CD4-positive, alpha-beta T cell (primary cell): ENCODE measurements at regions not wholly inside any gene's neighbourhood (a gene's known extent, or its start where the extent isn't known, plus 50 kb on each side); places are given as distances from the start of the nearest gene placed in this dataset.

Source experiments
- ATAC-seq: fragments of 200-7000 bp; cut with Tn5 transposase; one replicate; pipeline ENCODE4 v1.10.0; 2022; ENCODE audit warnings: mild to moderate bottlenecking; ENCODE audit not compliant: poor library complexity
- CTCF ChIA-PET: fragments of 350-600 bp; sonication (Branson Sonifier 250); formaldehyde crosslinking; loops from one replicate; lab custom pipeline; 2021; ENCODE audit warnings: antibody characterized with exemption, inconsistent platforms; lab: Charles Lee
- POLR2A ChIA-PET: fragments of 350-600 bp; sonication (Branson Sonifier 250); formaldehyde crosslinking; loops from one replicate; lab custom pipeline; 2021; ENCODE audit warnings: antibody characterized with exemption, inconsistent platforms; lab: Charles Lee
- DNase-seq, 14 experiments: peaks; one replicate each; pipeline ENCODE4 v3.0.0-alpha.2; 2013 to 2020; ENCODE audit warnings: mixed read lengths in 2 of 14
- H3K27ac ChIP-seq, 2 donors: one replicate each; pipeline versions ENCODE4 v1.5.1 to v1.7.0; 2013; ENCODE audit warnings: low read length in 2 of 2, low read depth in 1 of 2, mild to moderate bottlenecking in 1 of 2
- H3K27me3 ChIP-seq, 2 experiments: 1 replicate in 1 of 2; 2 replicates in 1 of 2; pipeline versions ENCODE4 v1.6.1 to v1.7.0; 2013; ENCODE audit warnings: low read length in 2 of 2, control low read depth in 1 of 2, mild to moderate bottlenecking in 1 of 2, moderate library complexity in 1 of 2; ENCODE audit not compliant: insufficient read depth in 2 of 2, control insufficient read depth in 1 of 2
- H3K36me3 ChIP-seq: one replicate; pipeline ENCODE4 v1.6.1; 2013; ENCODE audit warnings: low read length, control low read depth; ENCODE audit not compliant: insufficient read depth
- H3K4me1 ChIP-seq: one replicate; pipeline ENCODE4 v1.6.1; 2013; ENCODE audit warnings: low read length, control low read depth; ENCODE audit not compliant: insufficient read depth
- H3K4me3 ChIP-seq: one replicate; pipeline ENCODE4 v1.5.1; 2013; ENCODE audit warnings: mild to moderate bottlenecking, low read length, moderate library complexity
- H3K9me3 ChIP-seq, 2 experiments: 1 replicate in 1 of 2; 2 replicates in 1 of 2; pipeline versions ENCODE4 v1.6.1 to v1.7.0; 2013; ENCODE audit warnings: low read length in 2 of 2, mild to moderate bottlenecking in 2 of 2, control low read depth in 1 of 2, moderate library complexity in 1 of 2; ENCODE audit not compliant: control insufficient read depth in 1 of 2, insufficient read depth in 1 of 2
- H3K27ac Mint-ChIP-seq: one replicate; pipeline ENCODE4 v1.8.0; 2020; ENCODE audit warnings: mixed read lengths
- H3K27me3 Mint-ChIP-seq: one replicate; pipeline ENCODE4 v1.8.0; 2021; ENCODE audit warnings: mixed read lengths
- H3K36me3 Mint-ChIP-seq: one replicate; pipeline ENCODE4 v1.8.0; 2021; ENCODE audit warnings: low read depth, mixed read lengths
- H3K4me1 Mint-ChIP-seq: one replicate; pipeline ENCODE4 v1.8.0; 2021; ENCODE audit warnings: low read depth, mixed read lengths
- H3K4me3 Mint-ChIP-seq: one replicate; pipeline ENCODE4 v1.8.0; 2020; ENCODE audit warnings: mild to moderate bottlenecking, mixed read lengths
- H3K9me3 Mint-ChIP-seq: one replicate; pipeline ENCODE4 v1.8.0; 2020; ENCODE audit warnings: mixed read lengths
- intact Hi-C, 2 experiments: fragments of 100-400 bp; cut with DNase I in 1 of 2; cut with micrococcal nuclease in 1 of 2; formaldehyde crosslinking; loops; one replicate each; pipeline versions ENCODE4 v1.15.1 to v1.9.0; 2023 to 2025; cut with DNase I, micrococcal nuclease
- TF ChIP-seq, protein P1 (sequence below): fragments of 200-600 bp; IDR thresholded peaks from one replicate; pipeline ENCODE4 v1.8.0; 2022; ENCODE audit warnings: antibody characterized with exemption, mild to moderate bottlenecking

DNA sequence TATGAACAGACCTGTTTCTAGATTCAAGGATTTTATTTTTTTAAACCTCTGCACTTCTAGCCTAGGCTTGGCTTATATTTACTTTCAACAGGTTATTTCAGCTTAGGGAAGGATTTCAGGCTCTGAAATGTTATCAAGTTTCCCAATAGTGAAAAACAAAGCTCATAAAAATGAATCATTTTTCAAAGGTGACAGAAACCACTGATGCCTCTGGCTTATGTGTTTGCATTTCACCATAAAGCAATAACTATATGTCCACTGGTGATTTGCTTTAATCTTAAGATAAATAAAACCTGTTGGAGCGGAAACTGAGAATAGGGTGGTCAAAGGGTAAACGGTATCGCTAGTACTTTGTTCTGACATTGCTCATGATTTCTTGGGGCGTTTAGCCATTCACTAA is 141.2 kb upstream of the LRIG1 start:
- CTCF ChIA-PET = no interaction called here
- ATAC-seq = no peak
- DNase-seq = no peak
- POLR2A ChIA-PET = no interaction called here
- Histone ChIP-seq H3K27ac (no peak overlapping the region), H3K9me3 (peaks cover 4 to 7% of the 10 kb centered on the region in 2 experiments), H3K4me3 (no peak overlapping the region), H3K36me3 (no peaks in the 10 kb centered on the region), H3K27me3 (no peaks in the 10 kb centered on the region), H3K4me1 (no peaks in the 10 kb centered on the region)
- H3K4me1 Mint-ChIP-seq = peaks cover 4% of the 10 kb centered on the region
- peaks cover 10% of the 10 kb centered on the region for H3K9me3 Mint-ChIP-seq
- TF ChIP-seq, protein P1, sequence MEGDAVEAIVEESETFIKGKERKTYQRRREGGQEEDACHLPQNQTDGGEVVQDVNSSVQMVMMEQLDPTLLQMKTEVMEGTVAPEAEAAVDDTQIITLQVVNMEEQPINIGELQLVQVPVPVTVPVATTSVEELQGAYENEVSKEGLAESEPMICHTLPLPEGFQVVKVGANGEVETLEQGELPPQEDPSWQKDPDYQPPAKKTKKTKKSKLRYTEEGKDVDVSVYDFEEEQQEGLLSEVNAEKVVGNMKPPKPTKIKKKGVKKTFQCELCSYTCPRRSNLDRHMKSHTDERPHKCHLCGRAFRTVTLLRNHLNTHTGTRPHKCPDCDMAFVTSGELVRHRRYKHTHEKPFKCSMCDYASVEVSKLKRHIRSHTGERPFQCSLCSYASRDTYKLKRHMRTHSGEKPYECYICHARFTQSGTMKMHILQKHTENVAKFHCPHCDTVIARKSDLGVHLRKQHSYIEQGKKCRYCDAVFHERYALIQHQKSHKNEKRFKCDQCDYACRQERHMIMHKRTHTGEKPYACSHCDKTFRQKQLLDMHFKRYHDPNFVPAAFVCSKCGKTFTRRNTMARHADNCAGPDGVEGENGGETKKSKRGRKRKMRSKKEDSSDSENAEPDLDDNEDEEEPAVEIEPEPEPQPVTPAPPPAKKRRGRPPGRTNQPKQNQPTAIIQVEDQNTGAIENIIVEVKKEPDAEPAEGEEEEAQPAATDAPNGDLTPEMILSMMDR = no peak
- H3K27ac Mint-ChIP-seq = no peak overlapping the region
- H3K36me3 Mint-ChIP-seq = no peaks in the 10 kb centered on the region
- intact Hi-C loops = no loop called here
- no peak overlapping the region for H3K4me3 Mint-ChIP-seq
- H3K27me3 Mint-ChIP-seq = no peaks in the 10 kb centered on the region

GRCh38 chr3:66642484-66642883 is 141.7 kb upstream of the LRIG1 start:
- ATAC-seq (no peak), DNase-seq (no peak)
- H3K4me3 Mint-ChIP-seq = no peak overlapping the region
- ChIA-PET CTCF (no interaction called here), POLR2A (no interaction called here)
- no peaks in the 10 kb centered on the region for H3K36me3 ChIP-seq
- H3K27me3 Mint-ChIP-seq = no peaks in the 10 kb centered on the region
- peaks cover 4 to 7% of the 10 kb centered on the region in 2 experiments for H3K9me3 ChIP-seq
- no peaks in the 10 kb centered on the region for H3K4me1 ChIP-seq
- intact Hi-C loops = no loop called here
- peaks cover 4% of the 10 kb centered on the region for H3K4me1 Mint-ChIP-seq
- TF ChIP-seq, protein P1 = no peak
- H3K9me3 Mint-ChIP-seq = peaks cover 10% of the 10 kb centered on the region
- no peak overlapping the region for H3K27ac Mint-ChIP-seq
- no peaks in the 10 kb centered on the region for H3K27me3 ChIP-seq
- no peaks in the 10 kb centered on the region for H3K36me3 Mint-ChIP-seq
- H3K27ac ChIP-seq = no peak overlapping the region
- H3K4me3 ChIP-seq = no peak overlapping the region

DNA sequence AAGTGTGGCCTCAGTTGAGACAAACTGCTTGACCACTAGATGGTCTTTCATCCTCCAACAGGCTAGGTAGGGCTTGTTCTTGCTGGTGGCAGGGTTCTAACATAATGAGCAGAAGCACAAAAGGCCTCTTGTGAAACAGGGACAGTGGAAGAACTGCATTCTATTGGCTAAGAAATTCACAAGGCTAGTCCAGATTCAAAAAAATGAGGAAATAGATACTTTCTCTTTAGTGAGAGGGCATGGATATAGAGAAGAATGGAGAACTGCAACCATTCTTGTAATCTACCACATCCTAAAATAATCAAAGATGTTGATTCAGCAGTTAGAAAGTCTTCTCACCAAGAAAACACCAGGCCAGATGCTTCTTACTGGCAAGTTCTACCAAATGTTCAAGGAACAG is 143.7 kb upstream of the LRIG1 start:
- POLR2A ChIA-PET = no interaction called here
- TF ChIP-seq, protein P1 = no peak
- H3K27ac ChIP-seq = no peak overlapping the region
- no peaks in the 10 kb centered on the region for H3K27me3 ChIP-seq
- H3K9me3 ChIP-seq = peaks cover 4 to 7% of the 10 kb centered on the region in 2 experiments
- H3K4me1 Mint-ChIP-seq = no peaks in the 10 kb centered on the region
- DNase-seq (no peak), ATAC-seq (no peak)
- no peak overlapping the region for H3K27ac Mint-ChIP-seq
- H3K4me3 Mint-ChIP-seq = no peak overlapping the region
- intact Hi-C loops = no loop called here
- peaks cover 10% of the 10 kb centered on the region for H3K9me3 Mint-ChIP-seq
- H3K4me1 ChIP-seq = no peaks in the 10 kb centered on the region
- no peaks in the 10 kb centered on the region for H3K36me3 ChIP-seq
- H3K4me3 ChIP-seq = no peak overlapping the region
- CTCF ChIA-PET = no interaction called here
- H3K36me3 Mint-ChIP-seq = no peaks in the 10 kb centered on the region
- H3K27me3 Mint-ChIP-seq = no peaks in the 10 kb centered on the region
